H1 (cell line): ENCODE measurements at regions not wholly inside any gene's neighbourhood (a gene's known extent, or its start where the extent isn't known, plus 50 kb on each side); places are given as distances from the start of the nearest gene placed in this dataset.

Experiments used
- CTCF ChIA-PET: fragments of 300-600 bp; sonication (Branson Sonifier 250); formaldehyde crosslinking; loops from one replicate; lab custom pipeline; 2021; ENCODE audit not compliant: partially characterized antibody; lab: Charles Lee
- POLR2A ChIA-PET: fragments of 300-600 bp; sonication (Branson Sonifier 250); formaldehyde crosslinking; loops from one replicate; lab custom pipeline; 2021; ENCODE audit warnings: inconsistent platforms; ENCODE audit not compliant: partially characterized antibody; lab: Charles Lee
- DNase-seq, 2 experiments: peaks; one replicate each; pipeline versions ENCODE4 v3.0.0 to v3.0.0-alpha.2; 2010 to 2022; ENCODE audit warnings: low spot score in 2 of 2, low read depth in 1 of 2, mixed read lengths in 1 of 2
- FAIRE-seq: peaks from 2 replicates; lab custom pipeline; 2011; peaks lifted over from hg19 to GRCh38; lab: Jason Lieb, UNC
- H2AFZ ChIP-seq: 2 replicates; pipeline ENCODE4 v1.8.1; 2012; ENCODE audit warnings: low read length, inconsistent platforms
- H2AK5ac ChIP-seq: 2 replicates; pipeline ENCODE4 v1.6.1; 2013; ENCODE audit warnings: low read depth, low read length
- H2BK120ac ChIP-seq: replicated peaks from 2 replicates; pipeline ENCODE3; 2013; ENCODE audit warnings: low read depth, low read length, inconsistent platforms
- H2BK12ac ChIP-seq: 2 replicates; pipeline ENCODE4 v1.6.1; 2013; ENCODE audit warnings: low read depth, low read length
- H2BK15ac ChIP-seq: 2 replicates; pipeline ENCODE4 v1.6.1; 2013; ENCODE audit warnings: low read length
- H2BK20ac ChIP-seq: 2 replicates; pipeline ENCODE4 v1.6.1; 2013; ENCODE audit warnings: low read length
- H2BK5ac ChIP-seq: 2 replicates; pipeline ENCODE4 v1.6.1; 2013; ENCODE audit warnings: low read depth, low read length
- H3K14ac ChIP-seq: 2 replicates; pipeline ENCODE4 v1.6.1; 2013; ENCODE audit warnings: inconsistent platforms; ENCODE audit not compliant: insufficient read length
- H3K18ac ChIP-seq: 2 replicates; pipeline ENCODE4 v1.6.1; 2013; ENCODE audit warnings: low read length; ENCODE audit errors: extremely low read depth
- H3K23ac ChIP-seq: 2 replicates; pipeline ENCODE4 v1.6.1; 2013; ENCODE audit warnings: inconsistent platforms; ENCODE audit not compliant: insufficient read length
- H3K23me2 ChIP-seq: 2 replicates; pipeline ENCODE4 v1.6.1; 2013; ENCODE audit warnings: low read depth, low read length
- H3K27ac ChIP-seq: 2 replicates; pipeline ENCODE4 v1.6.1; 2011; ENCODE audit warnings: low read depth, low read length, inconsistent platforms
- H3K27me3 ChIP-seq, 4 experiments: replicated peaks in 1 of 4; 1 replicate in 1 of 4; 2 replicates in 3 of 4; pipeline versions ENCODE4 v1.6.1 to v1.8.1; 2011 to 2013; ENCODE audit warnings: low read length in 3 of 4, mild to moderate bottlenecking in 3 of 4, inconsistent platforms in 2 of 4, mixed read lengths in 2 of 4, moderate library complexity in 1 of 4; ENCODE audit not compliant: control insufficient read depth in 3 of 4, insufficient read depth in 3 of 4; ENCODE audit errors: extremely low read depth in 1 of 4
- H3K36me3 ChIP-seq, 4 experiments: 2 replicates each; pipeline versions ENCODE4 v1.6.1 to v1.8.1; 2011 to 2013; ENCODE audit warnings: mild to moderate bottlenecking in 4 of 4, low read length in 3 of 4, moderate library complexity in 2 of 4, control low read depth in 1 of 4, inconsistent platforms in 1 of 4; ENCODE audit not compliant: insufficient read depth in 4 of 4, control insufficient read depth in 2 of 4
- H3K4ac ChIP-seq: replicated peaks from 2 replicates; pipeline ENCODE3; 2013; ENCODE audit warnings: low read length, low read depth, mixed read lengths, inconsistent platforms; ENCODE audit not compliant: insufficient read length
- H3K4me1 ChIP-seq, 4 experiments: replicated peaks in 1 of 4; 1 replicate in 1 of 4; 2 replicates in 3 of 4; pipeline versions ENCODE4 v1.6.1 to v1.8.1; 2011 to 2013; ENCODE audit warnings: low read length in 3 of 4, inconsistent platforms in 2 of 4, mixed read lengths in 1 of 4; ENCODE audit not compliant: insufficient read depth in 4 of 4, control insufficient read depth in 3 of 4
- H3K4me2 ChIP-seq, 2 experiments: 2 replicates each; pipeline versions ENCODE4 v1.6.1 to v1.8.1; 2011 to 2013; ENCODE audit warnings: low read depth in 2 of 2, low read length in 2 of 2, control low read depth in 1 of 2, inconsistent platforms in 1 of 2, mild to moderate bottlenecking in 1 of 2; ENCODE audit not compliant: insufficient read depth in 1 of 2
- H3K4me3 ChIP-seq, 4 experiments: fragments of 200-600, 300-600 bp in 1 of 4; sonication (generic), shearing (Covaris generic), sonication (Bioruptor Twin) in 1 of 4; 2 replicates each; pipeline versions ENCODE4 v1.5.1 to v1.8.1; 2011 to 2016; ENCODE audit warnings: low read length in 4 of 4, low read depth in 3 of 4, control low read depth in 2 of 4, inconsistent platforms in 2 of 4, mild to moderate bottlenecking in 2 of 4, mixed read lengths in 1 of 4, moderate library complexity in 1 of 4; ENCODE audit not compliant: insufficient read depth in 2 of 4; ENCODE audit errors: extremely low read depth in 1 of 4
- H3K56ac ChIP-seq: replicated peaks from 2 replicates; pipeline ENCODE3; 2013; ENCODE audit warnings: low read depth, mild to moderate bottlenecking, mixed read lengths, low read length, inconsistent platforms; ENCODE audit not compliant: insufficient read length
- H3K79me1 ChIP-seq: 2 replicates; pipeline ENCODE4 v1.6.1; 2013; ENCODE audit warnings: low read depth, low read length, control low read depth
- H3K79me2 ChIP-seq, 2 experiments: 2 replicates each; pipeline versions ENCODE4 v1.6.1 to v1.8.1; 2012 to 2013; ENCODE audit warnings: low read length in 2 of 2, mild to moderate bottlenecking in 2 of 2, inconsistent platforms in 1 of 2; ENCODE audit not compliant: insufficient read depth in 2 of 2, control insufficient read depth in 1 of 2
- H3K9ac ChIP-seq, 4 experiments: replicated peaks in 1 of 4; 1 replicate in 1 of 4; 2 replicates in 3 of 4; pipeline versions ENCODE4 v1.6.1 to v1.8.1; 2011 to 2013; ENCODE audit warnings: low read depth in 3 of 4, low read length in 3 of 4, control low read depth in 2 of 4, mild to moderate bottlenecking in 2 of 4, moderate library complexity in 2 of 4, inconsistent platforms in 1 of 4; ENCODE audit errors: extremely low read depth in 1 of 4
- H3K9me3 ChIP-seq, 2 experiments: 2 replicates each; pipeline versions ENCODE4 v1.6.1 to v1.8.1; 2012 to 2013; ENCODE audit warnings: mild to moderate bottlenecking in 2 of 2, moderate library complexity in 2 of 2, control low read depth in 1 of 2, inconsistent platforms in 1 of 2, low read depth in 1 of 2, low read length in 1 of 2, mixed read lengths in 1 of 2; ENCODE audit not compliant: insufficient read depth in 2 of 2
- H4K20me1 ChIP-seq, 2 experiments: replicated peaks in 1 of 2; 2 replicates each; pipeline versions ENCODE3 to v1.8.1; 2011 to 2013; ENCODE audit warnings: inconsistent platforms in 2 of 2, low read length in 2 of 2, mild to moderate bottlenecking in 1 of 2; ENCODE audit not compliant: insufficient read depth in 2 of 2, control insufficient read depth in 1 of 2
- H4K5ac ChIP-seq: 2 replicates; pipeline ENCODE4 v1.6.1; 2013; ENCODE audit warnings: low read length, low read depth, mixed read lengths, inconsistent platforms; ENCODE audit not compliant: insufficient read length
- H4K8ac ChIP-seq: 2 replicates; pipeline ENCODE4 v1.8.0; 2013; ENCODE audit warnings: mild to moderate bottlenecking, moderate library complexity, low read length, inconsistent platforms; ENCODE audit not compliant: insufficient read depth; ENCODE audit errors: extremely low read depth
- H4K91ac ChIP-seq: replicated peaks from 2 replicates; pipeline ENCODE3; 2013; ENCODE audit warnings: low read length, mixed read lengths, inconsistent platforms; ENCODE audit not compliant: insufficient read length
- BACH1 ChIP-seq: IDR thresholded peaks from 2 replicates; pipeline ENCODE4 v1.6.1; 2012; ENCODE audit warnings: low read length, improper control_type of control experiment
- CBX5 ChIP-seq: fragments of 300-800, 300-1000 bp; sonication (generic); IDR thresholded peaks from 2 replicates; pipeline ENCODE4 v1.7.1; 2016; ENCODE audit warnings: antibody characterized with exemption, low read length, low read depth
- CHD2 ChIP-seq: IDR thresholded peaks from 2 replicates; pipeline ENCODE4 v1.6.1; 2012; ENCODE audit warnings: low read length, improper control_type of control experiment
- CTBP2 ChIP-seq: IDR thresholded peaks from 2 replicates; pipeline ENCODE4 v1.7.0; 2011; ENCODE audit warnings: borderline replicate concordance, mild to moderate bottlenecking, moderate library complexity, mixed read lengths, low read length; ENCODE audit not compliant: insufficient read depth, insufficient read length
- EP300 ChIP-seq, 2 experiments: IDR thresholded peaks; 1 replicate in 1 of 2; 2 replicates in 1 of 2; pipeline ENCODE4 v1.6.1; 2011 to 2012; ENCODE audit warnings: low read depth in 2 of 2, low read length in 2 of 2, mild to moderate bottlenecking in 2 of 2, borderline replicate concordance in 1 of 2, inconsistent platforms in 1 of 2, moderate library complexity in 1 of 2
- GTF2F1 ChIP-seq: IDR thresholded peaks from 2 replicates; pipeline ENCODE4 v1.6.1; 2012; ENCODE audit warnings: low read depth, low read length, improper control_type of control experiment, borderline replicate concordance
- HDAC2 ChIP-seq, 2 experiments: fragments of 300-600 bp in 1 of 2; sonication (generic) in 1 of 2; IDR thresholded peaks; 2 replicates each; pipeline ENCODE4 v1.6.1; 2011 to 2012; ENCODE audit warnings: low read depth in 2 of 2, low read length in 2 of 2, mild to moderate bottlenecking in 2 of 2, moderate library complexity in 2 of 2, borderline replicate concordance in 1 of 2, inconsistent platforms in 1 of 2
- KDM4A ChIP-seq: IDR thresholded peaks from one replicate; pipeline ENCODE4 v1.7.1; 2012; ENCODE audit warnings: low read depth, mild to moderate bottlenecking, moderate library complexity, low read length, inconsistent platforms; ENCODE audit not compliant: severe bottlenecking
- RAD21 ChIP-seq, 2 experiments: IDR thresholded peaks in 1 of 2; conservative IDR thresholded peaks in 1 of 2; 2 replicates each; pipeline ENCODE4 v1.6.1; 2011; ENCODE audit warnings: low read depth in 2 of 2, low read length in 2 of 2, improper control_type of control experiment in 1 of 2, inconsistent platforms in 1 of 2, mild to moderate bottlenecking in 1 of 2, moderate library complexity in 1 of 2
- SAP30 ChIP-seq: fragments of 300-600 bp; sonication (generic); IDR thresholded peaks from 2 replicates; pipeline ENCODE4 v1.7.1; 2012; ENCODE audit warnings: low read length, moderate library complexity, mild to moderate bottlenecking, inconsistent platforms; ENCODE audit not compliant: insufficient read depth, insufficient replicate concordance
- SIX5 ChIP-seq: IDR thresholded peaks from 2 replicates; pipeline ENCODE4 v1.6.1; 2011; ENCODE audit warnings: mild to moderate bottlenecking, low read depth, low read length
- TCF12 ChIP-seq: IDR thresholded peaks from 2 replicates; pipeline ENCODE4 v1.6.1; 2011; ENCODE audit warnings: low read depth, mild to moderate bottlenecking, low read length
- WGBS, 2 experiments: shearing (Covaris generic) in 1 of 2; methylation state at CpG; one replicate each; pipeline versions ENCODE4 v1.1.6 to v1.1.7; 2013 to 2015; ENCODE audit warnings: low lambda C conversion rate in 2 of 2, mixed read lengths in 2 of 2, inconsistent platforms in 1 of 2, low coverage in 1 of 2, missing lambda C conversion rate in 1 of 2; ENCODE audit not compliant: insufficient replicate concordance in 2 of 2, insufficient coverage in 1 of 2, insufficient read length in 1 of 2; ENCODE audit errors: extremely low coverage in 1 of 2, missing lambda C conversion rate in 1 of 2; 5-methylcytosine and 5-hydroxymethylcytosine counted together
- TF ChIP-seq, protein P1 (sequence below): IDR thresholded peaks from 2 replicates; pipeline ENCODE4 v1.6.1; 2012; ENCODE audit warnings: inconsistent platforms

DNA sequence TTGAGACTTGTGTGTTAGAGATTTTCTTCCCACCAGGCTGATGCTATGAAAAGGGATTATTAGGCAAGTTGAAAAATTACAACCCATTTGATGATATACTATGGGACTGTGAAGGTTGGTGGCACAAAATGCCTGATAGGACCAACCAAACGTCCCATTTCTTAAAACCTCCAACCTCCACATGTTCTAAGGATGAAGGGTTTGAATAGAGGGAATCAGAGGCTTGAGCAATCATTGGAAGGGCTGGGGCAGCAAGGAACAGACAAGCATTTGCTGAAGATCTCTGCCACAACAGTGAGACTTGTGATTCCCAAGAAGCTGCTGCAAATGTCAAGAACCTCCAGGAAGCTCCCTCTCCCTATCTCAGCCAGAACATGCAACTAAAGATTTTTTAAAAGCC lies 283.1 kb downstream of the ELAVL2 start:
- Histone ChIP-seq H3K4me1 (peaks cover 0 to 7% (median 4%) of the 10 kb centered on the region in 4 experiments; a peak in 3 of 7 replicates), H3K36me3 (no peaks in the 10 kb centered on the region), H3K79me1 (no peaks in the 10 kb centered on the region), H3K56ac (no peak overlapping the region), H2BK20ac (no peak overlapping the region), H3K23ac (no peak overlapping the region), H4K5ac (no peak overlapping the region), H4K91ac (no peak overlapping the region), H3K9me3 (no peaks in the 10 kb centered on the region), H2BK12ac (no peak overlapping the region), H3K23me2 (peaks cover 1% of the 10 kb centered on the region; the same call in 1 of the 2 replicates), H3K27me3 (peaks cover 0 to 7% (median 3%) of the 10 kb centered on the region in 4 experiments; a peak in 3 of 7 replicates), H4K8ac (no peak overlapping the region), H2BK15ac (no peak overlapping the region), H3K27ac (no peak overlapping the region), H3K14ac (no peak overlapping the region), H3K79me2 (no peaks in the 10 kb centered on the region), H3K4me3 (no peak overlapping the region), H3K4me2 (no peak overlapping the region), H2AK5ac (no peak overlapping the region), H3K4ac (no peak overlapping the region), H2BK5ac (no peak overlapping the region), H3K9ac (no peak overlapping the region), H2BK120ac (no peak overlapping the region), H4K20me1 (no peaks in the 10 kb centered on the region), H3K18ac (no peak overlapping the region), H2AFZ (peak overlapping the region; percentile 76)
- FAIRE-seq: no peak
- no peak for TF ChIP-seq SAP30
- no peak for TF ChIP-seq GTF2F1
- no peak for TF ChIP-seq SIX5
- TF ChIP-seq CHD2: no peak
- TF ChIP-seq CBX5: no peak
- no peak for TF ChIP-seq KDM4A
- TF ChIP-seq RAD21 (IDR thresholded peaks at IDR 0.05 in 1 of 2, conservative IDR thresholded peaks at IDR 0.05 in 1 of 2; ENCODE audit: low read depth in 2 of 2, low read length in 2 of 2): no peak
- TF ChIP-seq TCF12: no peak
- TF ChIP-seq, protein P1, sequence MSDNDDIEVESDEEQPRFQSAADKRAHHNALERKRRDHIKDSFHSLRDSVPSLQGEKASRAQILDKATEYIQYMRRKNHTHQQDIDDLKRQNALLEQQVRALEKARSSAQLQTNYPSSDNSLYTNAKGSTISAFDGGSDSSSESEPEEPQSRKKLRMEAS: no peak
- no peak for TF ChIP-seq CTBP2
- TF ChIP-seq BACH1: no peak
- TF ChIP-seq HDAC2 (IDR thresholded peaks at IDR 0.05; ENCODE audit: borderline replicate concordance in 1 of 2, low read depth in 2 of 2, low read length in 2 of 2): no peak
- no peak for TF ChIP-seq EP300 (IDR thresholded peaks at IDR 0.05; ENCODE audit: borderline replicate concordance in 1 of 2, low read depth in 2 of 2, low read length in 2 of 2)
- CTCF ChIA-PET: interaction anchor here (0.8 kb wide), 1 partner anchor 289 kb away, joined by 3 read pairs; no protein-coding TSS in a partner anchor
- 87% methylated on average over 1 of the region's 1 CpG; no CpG with 5 or more reads in 1 of the 2 experiments for WGBS, 2 experiments
- POLR2A ChIA-PET: no interaction called here
- DNase-seq: no peak
